Tibial nerve (tissue), 4 donors: ENCODE measurements at regions not wholly inside any gene's neighbourhood (a gene's known extent, or its start where the extent isn't known, plus 50 kb on each side); places are given as distances from the start of the nearest gene placed in this dataset.

Source experiments
- EP300 ChIP-seq, 2 donors: sonication (generic); formaldehyde crosslinking; IDR thresholded peaks; one replicate each; pipeline ENCODE4 v1.6.1; 2017; ENCODE audit warnings: antibody characterized with exemption in 2 of 2, mild to moderate bottlenecking in 1 of 2
- POLR2A ChIP-seq, 2 donors: fragments of 450-650 bp; IDR thresholded peaks; one replicate each; pipeline ENCODE4 v1.6.1; 2017; ENCODE audit warnings: antibody characterized with exemption in 2 of 2, mild to moderate bottlenecking in 2 of 2, moderate library complexity in 2 of 2
- TF ChIP-seq, protein P1 (sequence below), 5 experiments: fragments of 200-600 bp in 3 of 5; fragments of 450-650 bp in 2 of 5; sonication (generic) in 3 of 5; IDR thresholded peaks; one replicate each; pipeline ENCODE4 v1.5.1; 2016 to 2019; ENCODE audit warnings: antibody characterized with exemption in 5 of 5, mild to moderate bottlenecking in 3 of 5, moderate library complexity in 2 of 5

DNA sequence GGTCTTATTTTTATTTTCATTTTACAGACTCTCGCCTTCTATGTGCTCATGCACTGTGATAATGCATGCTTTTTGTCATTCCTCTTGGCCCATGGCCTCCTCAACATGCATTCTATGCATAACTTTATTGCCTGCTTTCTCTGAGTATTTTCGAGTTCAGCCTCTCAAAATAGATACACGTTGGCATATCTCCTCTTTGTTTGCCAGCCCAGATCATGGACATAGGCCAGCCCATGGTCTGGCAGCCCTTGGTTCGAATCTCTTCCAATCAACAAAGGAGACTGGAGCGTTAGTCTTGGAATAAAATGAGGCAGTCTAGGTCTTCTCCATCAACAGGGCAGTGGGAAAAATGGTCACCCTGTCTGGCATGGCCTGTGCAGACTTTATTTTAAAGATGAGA lies 279.5 kb upstream of the ADAMTS16 start:
- TF ChIP-seq, protein P1, sequence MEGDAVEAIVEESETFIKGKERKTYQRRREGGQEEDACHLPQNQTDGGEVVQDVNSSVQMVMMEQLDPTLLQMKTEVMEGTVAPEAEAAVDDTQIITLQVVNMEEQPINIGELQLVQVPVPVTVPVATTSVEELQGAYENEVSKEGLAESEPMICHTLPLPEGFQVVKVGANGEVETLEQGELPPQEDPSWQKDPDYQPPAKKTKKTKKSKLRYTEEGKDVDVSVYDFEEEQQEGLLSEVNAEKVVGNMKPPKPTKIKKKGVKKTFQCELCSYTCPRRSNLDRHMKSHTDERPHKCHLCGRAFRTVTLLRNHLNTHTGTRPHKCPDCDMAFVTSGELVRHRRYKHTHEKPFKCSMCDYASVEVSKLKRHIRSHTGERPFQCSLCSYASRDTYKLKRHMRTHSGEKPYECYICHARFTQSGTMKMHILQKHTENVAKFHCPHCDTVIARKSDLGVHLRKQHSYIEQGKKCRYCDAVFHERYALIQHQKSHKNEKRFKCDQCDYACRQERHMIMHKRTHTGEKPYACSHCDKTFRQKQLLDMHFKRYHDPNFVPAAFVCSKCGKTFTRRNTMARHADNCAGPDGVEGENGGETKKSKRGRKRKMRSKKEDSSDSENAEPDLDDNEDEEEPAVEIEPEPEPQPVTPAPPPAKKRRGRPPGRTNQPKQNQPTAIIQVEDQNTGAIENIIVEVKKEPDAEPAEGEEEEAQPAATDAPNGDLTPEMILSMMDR (IDR thresholded peaks at IDR 0.05) = no peak
- no peak for TF ChIP-seq POLR2A (IDR thresholded peaks at IDR 0.05)
- no peak for TF ChIP-seq EP300 (IDR thresholded peaks at IDR 0.05)
